ENCODE measurements at regions not wholly inside any gene's neighbourhood (a gene's known extent, or its start where the extent isn't known, plus 50 kb on each side); places are given as distances from the start of the nearest gene placed in this dataset.

DNA sequence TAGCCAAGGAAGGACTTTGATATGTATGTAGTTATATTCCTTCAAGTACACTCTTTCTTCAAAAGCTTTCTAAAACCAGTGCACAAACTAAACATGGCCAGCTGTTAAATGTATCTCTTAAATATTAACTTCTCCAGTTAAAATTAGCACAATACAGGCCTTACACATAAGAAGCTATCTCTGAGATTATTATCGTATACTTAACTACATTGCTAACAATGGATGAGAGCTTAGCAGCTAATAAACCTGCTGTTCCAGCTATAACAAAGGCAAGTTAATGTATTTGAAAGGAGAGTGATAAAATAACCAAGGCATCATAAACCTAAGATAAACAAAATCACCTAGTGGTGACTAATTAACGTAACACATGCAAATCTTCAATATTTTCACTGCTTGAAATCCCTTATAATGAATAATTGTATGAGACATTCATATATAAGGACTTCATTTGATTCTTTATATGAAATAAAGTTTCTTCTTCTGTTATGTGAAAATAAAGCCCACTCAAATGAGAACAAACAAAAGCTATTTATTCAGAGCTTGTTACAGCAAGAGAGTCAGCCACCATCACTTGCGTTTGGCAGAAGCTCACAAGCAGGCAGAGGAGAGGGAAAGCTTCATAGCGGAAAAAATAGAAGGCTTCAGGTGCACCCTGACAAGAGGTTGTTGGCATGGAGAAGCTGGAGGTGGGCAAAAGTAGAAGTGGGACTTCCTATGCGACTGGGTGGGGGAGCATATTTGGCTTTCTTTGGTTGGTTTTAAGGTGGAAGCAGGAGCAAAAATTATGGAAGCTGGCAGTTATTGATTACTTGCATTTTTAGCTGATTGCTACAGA lies 274.1 kb upstream of the CHRM3 start:
- H4K91ac ChIP-seq (ENCODE audit: insufficient read length, low read depth, low read length) = no peak overlapping the region
- H3K27me3 ChIP-seq (ENCODE audit: insufficient read depth, low read length) = no peaks in the 10 kb centered on the region
- no peak for DNase-seq
- H3K56ac ChIP-seq (ENCODE audit: insufficient read length, low read depth, low read length) = no peak overlapping the region
- no CpG with 5 or more reads among the region's 5 CpGs for WGBS (ENCODE audit: extremely low coverage, insufficient read length, low lambda C conversion rate)
- H3K4me3 Mint-ChIP-seq = no peak overlapping the region; a peak in 1 of 5 replicates
- H3K23me2 ChIP-seq (ENCODE audit: insufficient read length, low read depth, low read length, poor library complexity, severe bottlenecking) = no peaks in the 10 kb centered on the region
- H3K18ac ChIP-seq (ENCODE audit: insufficient read length, low read depth, low read length) = no peak overlapping the region
- no peak overlapping the region for H3K27ac ChIP-seq (ENCODE audit: insufficient read length, low read depth, low read length)
- no peaks in the 10 kb centered on the region for H3K9me3 ChIP-seq (ENCODE audit: control insufficient read depth, low read depth, low read length)
- no peaks in the 10 kb centered on the region for H3K4me1 ChIP-seq (ENCODE audit: insufficient read depth, low read length)
- no peaks in the 10 kb centered on the region for H4K20me1 ChIP-seq (ENCODE audit: control insufficient read depth, insufficient read depth, insufficient read length)
- no peak overlapping the region for H3K4ac ChIP-seq (ENCODE audit: low read depth, low read length)
- no peak overlapping the region for H3T11ph ChIP-seq (ENCODE audit: low read length)
- H4K8ac ChIP-seq (replicated peaks; ENCODE audit: insufficient read length, low read depth, low read length) = no peak overlapping the region
- no peak overlapping the region for H3K9ac ChIP-seq (ENCODE audit: extremely low read depth, insufficient read length, low read length)
- no peak overlapping the region for H3K23ac ChIP-seq (ENCODE audit: insufficient read length, low read depth, low read length)
- H2BK12ac ChIP-seq (ENCODE audit: insufficient read length, low read depth, low read length) = no peak overlapping the region
- no peak overlapping the region for H4K5ac ChIP-seq (ENCODE audit: insufficient read length, low read depth, low read length)
- H3K9me3 Mint-ChIP-seq = no peaks in the 10 kb centered on the region; a peak in 1 of 5 replicates
- H2AFZ ChIP-seq (ENCODE audit: low read length) = no peak overlapping the region
- no peaks in the 10 kb centered on the region for H3K79me2 ChIP-seq (ENCODE audit: insufficient read depth, low read length)
- peak overlapping the region; percentile 4 to 83 (median 63); a peak in 6 of 7 replicates for H3K27ac Mint-ChIP-seq
- H2BK120ac ChIP-seq (ENCODE audit: low read depth, low read length, poor library complexity, severe bottlenecking) = no peak overlapping the region
- H2BK20ac ChIP-seq (ENCODE audit: low read depth, low read length, poor library complexity, severe bottlenecking) = no peak overlapping the region
- H2BK15ac ChIP-seq (ENCODE audit: low read depth, low read length) = no peak overlapping the region
- peaks cover 0 to 3% (median 3%) of the 10 kb centered on the region in 3 experiments; a peak in 1 of 7 replicates for H3K36me3 Mint-ChIP-seq (ENCODE audit: insufficient read depth in 1 of 3, low read depth in 3 of 3)
- no peak overlapping the region for H3K4me2 ChIP-seq (ENCODE audit: insufficient read depth, insufficient read length, low read length)
- peaks cover 32 to 33% of the 10 kb centered on the region in 2 experiments for H3K4me1 Mint-ChIP-seq
- H3K27me3 Mint-ChIP-seq (ENCODE audit: low read depth) = no peaks in the 10 kb centered on the region
- H3K14ac ChIP-seq (ENCODE audit: insufficient read depth, low read length) = no peak overlapping the region
- H2AK5ac ChIP-seq (ENCODE audit: insufficient read length, low read length) = no peak overlapping the region
- TF ChIP-seq CTCF (conservative IDR thresholded peaks at IDR 0.05) = no peak; the same call in 2 of the 3 replicates
- no peaks in the 10 kb centered on the region for H3K79me1 ChIP-seq (ENCODE audit: insufficient read depth, low read depth, low read length, poor library complexity, severe bottlenecking)
- no peak overlapping the region for H2BK5ac ChIP-seq (ENCODE audit: insufficient read length, low read length)
